ENCODE measurements at regions not wholly inside any gene's neighbourhood (a gene's known extent, or its start where the extent isn't known, plus 50 kb on each side); places are given as distances from the start of the nearest gene placed in this dataset.

DNA sequence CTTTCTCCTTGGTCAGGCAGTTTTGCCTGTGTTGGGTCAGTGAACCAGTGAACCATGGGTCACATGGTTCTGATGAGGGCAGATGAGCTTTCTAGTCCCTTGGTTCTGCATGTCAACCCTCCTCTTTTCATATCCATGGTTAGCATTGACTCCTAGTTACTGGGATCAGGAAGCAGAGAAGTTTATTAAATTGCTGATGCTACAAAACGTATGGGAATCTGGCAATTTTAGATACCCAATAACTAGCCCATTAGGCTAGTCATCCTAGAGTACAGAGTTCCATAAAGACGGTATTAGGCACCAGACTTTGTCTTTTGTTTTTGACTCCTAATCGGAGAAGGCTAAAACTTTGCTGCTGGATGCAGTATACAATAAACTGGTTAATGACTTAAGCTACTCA, 273.1 kb downstream of the ATPSCKMT start:
- H3K9me3 ChIP-seq = no peaks in the 10 kb centered on the region
- WGBS, 3 donors = 73 to 81% (median 73%) methylated on average over 3 of the region's 3 CpGs
- H3K27ac ChIP-seq = no peak overlapping the region
- no peaks in the 10 kb centered on the region for H3K27me3 ChIP-seq
- TF ChIP-seq POLR2A (IDR thresholded peaks at IDR 0.05) (no peak), EP300 (IDR thresholded peaks at IDR 0.05) (no peak)
- TF ChIP-seq, protein P1, sequence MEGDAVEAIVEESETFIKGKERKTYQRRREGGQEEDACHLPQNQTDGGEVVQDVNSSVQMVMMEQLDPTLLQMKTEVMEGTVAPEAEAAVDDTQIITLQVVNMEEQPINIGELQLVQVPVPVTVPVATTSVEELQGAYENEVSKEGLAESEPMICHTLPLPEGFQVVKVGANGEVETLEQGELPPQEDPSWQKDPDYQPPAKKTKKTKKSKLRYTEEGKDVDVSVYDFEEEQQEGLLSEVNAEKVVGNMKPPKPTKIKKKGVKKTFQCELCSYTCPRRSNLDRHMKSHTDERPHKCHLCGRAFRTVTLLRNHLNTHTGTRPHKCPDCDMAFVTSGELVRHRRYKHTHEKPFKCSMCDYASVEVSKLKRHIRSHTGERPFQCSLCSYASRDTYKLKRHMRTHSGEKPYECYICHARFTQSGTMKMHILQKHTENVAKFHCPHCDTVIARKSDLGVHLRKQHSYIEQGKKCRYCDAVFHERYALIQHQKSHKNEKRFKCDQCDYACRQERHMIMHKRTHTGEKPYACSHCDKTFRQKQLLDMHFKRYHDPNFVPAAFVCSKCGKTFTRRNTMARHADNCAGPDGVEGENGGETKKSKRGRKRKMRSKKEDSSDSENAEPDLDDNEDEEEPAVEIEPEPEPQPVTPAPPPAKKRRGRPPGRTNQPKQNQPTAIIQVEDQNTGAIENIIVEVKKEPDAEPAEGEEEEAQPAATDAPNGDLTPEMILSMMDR (IDR thresholded peaks at IDR 0.05) = no peak
- no peak for DNase-seq
- no peaks in the 10 kb centered on the region for H3K36me3 ChIP-seq
- no peaks in the 10 kb centered on the region for H3K4me1 ChIP-seq (ENCODE audit: insufficient read depth)
- intact Hi-C loops (cut with DNase I) = no loop called here
- H3K4me3 ChIP-seq = no peak overlapping the region

- Histone ChIP-seq H3K27ac (no peak overlapping the region), H3K27me3 (no peaks in the 10 kb centered on the region), H3K4me1 (ENCODE audit: insufficient read depth) (no peaks in the 10 kb centered on the region), H3K4me3 (no peak overlapping the region), H3K36me3 (no peaks in the 10 kb centered on the region), H3K9me3 (no peaks in the 10 kb centered on the region)
- WGBS, 3 donors = 82 to 89% (median 85%) methylated on average over 3 of the region's 3 CpGs
- intact Hi-C loops (cut with DNase I) = no loop called here
- DNase-seq = no peak
- TF ChIP-seq EP300 (IDR thresholded peaks at IDR 0.05) = no peak
- TF ChIP-seq, protein P1 (IDR thresholded peaks at IDR 0.05) = no peak
- TF ChIP-seq POLR2A (IDR thresholded peaks at IDR 0.05) = no peak
Observed at GRCh38 chr5:9972059-9972458, 277.6 kb downstream of the ATPSCKMT start.

GRCh38 chr5:9971301-9971700, 278.4 kb downstream of the ATPSCKMT start:
- Histone ChIP-seq H3K27ac (no peak overlapping the region), H3K4me3 (no peak overlapping the region), H3K4me1 (ENCODE audit: insufficient read depth) (no peaks in the 10 kb centered on the region), H3K9me3 (no peaks in the 10 kb centered on the region), H3K36me3 (no peaks in the 10 kb centered on the region), H3K27me3 (no peaks in the 10 kb centered on the region)
- TF ChIP-seq, protein P1 (IDR thresholded peaks at IDR 0.05) = no peak
- TF ChIP-seq POLR2A (IDR thresholded peaks at IDR 0.05) = no peak
- TF ChIP-seq EP300 (IDR thresholded peaks at IDR 0.05) = no peak
- 22 to 32% (median 31%) methylated on average over 6 of the region's 6 CpGs for WGBS, 3 donors
- no peak for DNase-seq
- intact Hi-C loops (cut with DNase I) = no loop called here

DNA sequence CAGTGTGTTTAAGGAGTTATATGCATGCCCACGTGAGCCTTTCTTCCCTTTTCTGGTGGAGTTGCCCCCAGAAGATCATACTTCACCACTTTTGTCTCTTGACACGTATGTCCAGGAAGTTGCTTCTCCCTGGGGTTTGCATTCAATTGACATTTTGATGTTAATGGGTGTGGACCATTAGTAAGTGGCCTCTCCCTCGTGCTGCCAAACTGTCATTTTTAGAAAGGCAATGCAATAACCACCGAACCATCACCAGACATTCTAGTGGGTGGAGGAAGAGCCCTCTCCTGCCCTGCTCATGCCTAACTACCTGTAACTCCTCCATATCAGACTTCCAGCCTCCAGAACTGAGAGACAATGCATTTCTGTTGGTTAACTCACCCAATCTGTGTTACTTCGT, 290.8 kb downstream of the ATPSCKMT start:
- Histone ChIP-seq H3K4me3 (no peak overlapping the region), H3K36me3 (no peaks in the 10 kb centered on the region), H3K9me3 (no peaks in the 10 kb centered on the region), H3K4me1 (ENCODE audit: insufficient read depth) (no peaks in the 10 kb centered on the region), H3K27me3 (no peaks in the 10 kb centered on the region), H3K27ac (no peak overlapping the region)
- intact Hi-C loops (cut with DNase I) = no loop called here
- DNase-seq = no peak
- 61 to 73% (median 66%) methylated on average over 5 of the region's 5 CpGs for WGBS, 3 donors
- TF ChIP-seq, protein P1 (IDR thresholded peaks at IDR 0.05) = no peak

DNA sequence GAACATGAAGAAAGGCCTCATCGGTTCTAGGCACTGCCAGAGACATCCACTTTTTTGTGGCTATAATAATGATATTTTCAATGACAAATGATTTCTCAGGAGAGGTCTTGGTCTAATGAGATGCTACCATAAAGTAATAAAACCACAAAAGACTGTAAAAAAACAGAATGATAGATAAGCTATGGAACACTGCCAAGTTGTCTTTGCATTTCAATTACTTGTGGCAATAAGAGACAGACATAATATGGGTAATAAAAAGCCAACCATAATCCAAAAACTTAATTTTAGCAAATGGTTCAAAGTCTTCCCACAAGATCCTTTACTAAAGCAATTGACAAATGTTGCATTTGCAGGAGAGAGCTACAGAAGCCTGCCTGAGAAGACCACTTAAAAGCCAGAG, 292.5 kb downstream of the ATPSCKMT start:
- H3K27me3 ChIP-seq = no peaks in the 10 kb centered on the region
- no peak for TF ChIP-seq POLR2A (IDR thresholded peaks at IDR 0.05)
- TF ChIP-seq, protein P1 (IDR thresholded peaks at IDR 0.05) = no peak
- TF ChIP-seq EP300 (IDR thresholded peaks at IDR 0.05) = no peak
- no peak for DNase-seq
- H3K4me1 ChIP-seq (ENCODE audit: insufficient read depth) = no peaks in the 10 kb centered on the region
- no peaks in the 10 kb centered on the region for H3K9me3 ChIP-seq
- 34 to 55% (median 53%) methylated on average over 1 of the region's 1 CpG for WGBS, 3 donors
- no peak overlapping the region for H3K27ac ChIP-seq
- intact Hi-C loops (cut with DNase I) = no loop called here
- no peaks in the 10 kb centered on the region for H3K36me3 ChIP-seq
- no peak overlapping the region for H3K4me3 ChIP-seq
